ENCODE measurements at regions not wholly inside any gene's neighbourhood (a gene's known extent, or its start where the extent isn't known, plus 50 kb on each side); places are given as distances from the start of the nearest gene placed in this dataset.

GRCh38 chr12:111169456-111169855 lies 199.4 kb downstream of the PHETA1 start:
- TF ChIP-seq CTCF (IDR thresholded peaks at IDR 0.05; ENCODE audit: low read depth, low read length) (no peak), EZH2phosphoT487 (IDR thresholded peaks at IDR 0.05; ENCODE audit: low read depth) (no peak)

All from OCI-LY3 (cell line).